H9 (cell line): ENCODE measurements at regions not wholly inside any gene's neighbourhood (a gene's known extent, or its start where the extent isn't known, plus 50 kb on each side); places are given as distances from the start of the nearest gene placed in this dataset.

Experiments used
- DNase-seq: peaks from one replicate; pipeline ENCODE4 v3.0.0-alpha.2; 2017
- H2AFZ ChIP-seq: one replicate; pipeline ENCODE4 v1.6.1; 2013; ENCODE audit warnings: mild to moderate bottlenecking, low read length, control low read depth, moderate library complexity
- H2AK5ac ChIP-seq: 2 replicates; pipeline ENCODE4 v1.6.1; 2013; ENCODE audit warnings: low read length, control low read depth, mixed read lengths; ENCODE audit not compliant: insufficient read length
- H2BK120ac ChIP-seq: one replicate; pipeline ENCODE4 v1.6.1; 2013; ENCODE audit warnings: low read depth, mild to moderate bottlenecking, low read length, control low read depth, inconsistent platforms; ENCODE audit not compliant: poor library complexity, severe bottlenecking
- H2BK12ac ChIP-seq: 2 replicates; pipeline ENCODE4 v1.6.1; 2013; ENCODE audit warnings: low read length, control low read depth, mixed read lengths, low read depth; ENCODE audit not compliant: insufficient read length
- H2BK15ac ChIP-seq: 2 replicates; pipeline ENCODE4 v1.6.1; 2013; ENCODE audit warnings: low read depth, low read length, control low read depth
- H2BK20ac ChIP-seq: one replicate; pipeline ENCODE4 v1.6.1; 2013; ENCODE audit warnings: low read depth, mild to moderate bottlenecking, low read length, control low read depth, inconsistent platforms; ENCODE audit not compliant: poor library complexity, severe bottlenecking
- H2BK5ac ChIP-seq: 2 replicates; pipeline ENCODE4 v1.6.1; 2013; ENCODE audit warnings: low read length, control low read depth, mixed read lengths; ENCODE audit not compliant: insufficient read length
- H3K14ac ChIP-seq: 2 replicates; pipeline ENCODE4 v1.6.1; 2013; ENCODE audit warnings: low read length, control low read depth; ENCODE audit not compliant: insufficient read depth
- H3K18ac ChIP-seq: 2 replicates; pipeline ENCODE4 v1.6.1; 2013; ENCODE audit warnings: low read depth, mild to moderate bottlenecking, mixed read lengths, low read length, control low read depth; ENCODE audit not compliant: insufficient read length
- H3K23ac ChIP-seq: 2 replicates; pipeline ENCODE4 v1.6.1; 2013; ENCODE audit warnings: low read length, control low read depth, mixed read lengths, low read depth; ENCODE audit not compliant: insufficient read length
- H3K23me2 ChIP-seq: 2 replicates; pipeline ENCODE4 v1.6.1; 2013; ENCODE audit warnings: low read depth, mild to moderate bottlenecking, mixed read lengths, low read length, control low read depth; ENCODE audit not compliant: insufficient read length, poor library complexity, severe bottlenecking
- H3K27ac ChIP-seq: 2 replicates; pipeline ENCODE4 v1.5.1; 2013; ENCODE audit warnings: low read length, control low read depth, mixed read lengths, low read depth; ENCODE audit not compliant: insufficient read length
- H3K27me3 ChIP-seq: 2 replicates; pipeline ENCODE4 v1.6.1; 2013; ENCODE audit warnings: low read length, control low read depth, inconsistent platforms; ENCODE audit not compliant: insufficient read depth
- H3K4ac ChIP-seq: 2 replicates; pipeline ENCODE4 v1.6.1; 2013; ENCODE audit warnings: low read depth, mild to moderate bottlenecking, control low read depth, inconsistent platforms, low read length, moderate library complexity
- H3K4me1 ChIP-seq: 2 replicates; pipeline ENCODE4 v1.6.1; 2013; ENCODE audit warnings: low read length, control low read depth, inconsistent platforms; ENCODE audit not compliant: insufficient read depth
- H3K4me2 ChIP-seq: 2 replicates; pipeline ENCODE4 v1.6.1; 2013; ENCODE audit warnings: low read length, control low read depth, mixed read lengths; ENCODE audit not compliant: insufficient read length, insufficient read depth
- H3K56ac ChIP-seq: 2 replicates; pipeline ENCODE4 v1.6.1; 2013; ENCODE audit warnings: low read depth, mild to moderate bottlenecking, mixed read lengths, low read length, control low read depth; ENCODE audit not compliant: insufficient read length
- H3K79me1 ChIP-seq: 2 replicates; pipeline ENCODE4 v1.6.1; 2013; ENCODE audit warnings: low read depth, mild to moderate bottlenecking, moderate library complexity, low read length, control low read depth, inconsistent platforms; ENCODE audit not compliant: insufficient read depth, poor library complexity, severe bottlenecking
- H3K79me2 ChIP-seq: 2 replicates; pipeline ENCODE4 v1.6.1; 2013; ENCODE audit warnings: low read length, control low read depth, inconsistent platforms; ENCODE audit not compliant: insufficient read depth
- H3K9ac ChIP-seq: 2 replicates; pipeline ENCODE4 v1.6.1; 2013; ENCODE audit warnings: low read length, control low read depth, mixed read lengths; ENCODE audit not compliant: insufficient read length; ENCODE audit errors: extremely low read depth
- H3K9me3 ChIP-seq: one replicate; pipeline ENCODE4 v1.6.1; 2013; ENCODE audit warnings: low read depth, low read length, inconsistent platforms; ENCODE audit not compliant: control insufficient read depth
- H3T11ph ChIP-seq: one replicate; pipeline ENCODE4 v1.6.1; 2013; ENCODE audit warnings: mild to moderate bottlenecking, low read length, control low read depth, inconsistent platforms
- H4K20me1 ChIP-seq: one replicate; pipeline ENCODE4 v1.6.1; 2013; ENCODE audit not compliant: control insufficient read depth, insufficient read length, insufficient read depth
- H4K5ac ChIP-seq: 2 replicates; pipeline ENCODE4 v1.6.1; 2013; ENCODE audit warnings: low read depth, mild to moderate bottlenecking, mixed read lengths, low read length, control low read depth; ENCODE audit not compliant: insufficient read length
- H4K8ac ChIP-seq: replicated peaks from 2 replicates; pipeline ENCODE4 v1.6.1; 2013; ENCODE audit warnings: low read length, control low read depth, mixed read lengths, low read depth; ENCODE audit not compliant: insufficient read length
- H4K91ac ChIP-seq: 2 replicates; pipeline ENCODE4 v1.6.1; 2013; ENCODE audit warnings: low read depth, mild to moderate bottlenecking, moderate library complexity, mixed read lengths, low read length, control low read depth; ENCODE audit not compliant: insufficient read length
- H3K27ac Mint-ChIP-seq, 3 experiments: 2 replicates in 2 of 3; 3 replicates in 1 of 3; pipeline ENCODE4 v1.8.0; 2020 to 2021; ENCODE audit warnings: mixed read lengths in 3 of 3, mild to moderate bottlenecking in 1 of 3, moderate library complexity in 1 of 3
- H3K27me3 Mint-ChIP-seq: 2 replicates; pipeline ENCODE4 v1.8.0; 2021; ENCODE audit warnings: low read depth, mild to moderate bottlenecking, moderate library complexity, mixed read lengths
- H3K36me3 Mint-ChIP-seq, 3 experiments: 2 replicates in 2 of 3; 3 replicates in 1 of 3; pipeline ENCODE4 v1.8.0; 2020 to 2021; ENCODE audit warnings: low read depth in 3 of 3, mixed read lengths in 3 of 3; ENCODE audit not compliant: insufficient read depth in 1 of 3
- H3K4me1 Mint-ChIP-seq, 2 experiments: 2 replicates each; pipeline ENCODE4 v1.8.0; 2020; ENCODE audit warnings: mixed read lengths in 2 of 2
- H3K4me3 Mint-ChIP-seq, 2 experiments: 2 replicates in 1 of 2; 3 replicates in 1 of 2; pipeline ENCODE4 v1.8.0; 2020 to 2021; ENCODE audit warnings: mild to moderate bottlenecking in 2 of 2, mixed read lengths in 2 of 2, moderate library complexity in 1 of 2
- H3K9me3 Mint-ChIP-seq, 2 experiments: 2 replicates in 1 of 2; 3 replicates in 1 of 2; pipeline ENCODE4 v1.8.0; 2020; ENCODE audit warnings: mild to moderate bottlenecking in 2 of 2, mixed read lengths in 2 of 2, moderate library complexity in 1 of 2
- CTCF ChIP-seq: fragments of 200-600 bp; sonication (generic); conservative IDR thresholded peaks from 3 replicates; pipeline ENCODE4 v1.8.0; 2021; ENCODE audit warnings: antibody characterized with exemption, mild to moderate bottlenecking
- WGBS: extraction: QIAGEN DNeasy Blood & Tissue Kit; methylation state at CpG from one replicate; pipeline ENCODE4 v1.1.7; 2013; ENCODE audit warnings: missing lambda C conversion rate, low lambda C conversion rate, mixed read lengths; ENCODE audit not compliant: insufficient read length; ENCODE audit errors: extremely low coverage; 5-methylcytosine and 5-hydroxymethylcytosine counted together

- no peak overlapping the region for H2BK20ac ChIP-seq
- H3T11ph ChIP-seq, result no peak overlapping the region
These were observed 104.2 kb downstream of the WT1 start for GRCh38 chr11:32331098-32331497.

More at GRCh38 chr11:32331098-32331497, 104.2 kb downstream of the WT1 start:
- TF ChIP-seq CTCF, result no peak
- Mint-ChIP-seq H3K4me3 (no peak overlapping the region), H3K36me3 (peaks cover 4 to 12% (median 8%) of the 10 kb centered on the region in 3 experiments; a peak in 6 of 7 replicates), H3K27me3 (peaks cover 52% of the 10 kb centered on the region), H3K4me1 (peaks cover 10 to 14% of the 10 kb centered on the region in 2 experiments; a peak in 3 of 4 replicates), H3K27ac (no peak overlapping the region), H3K9me3 (peaks cover 8% of the 10 kb centered on the region in 2 experiments)
- no peaks in the 10 kb centered on the region for H4K20me1 ChIP-seq
- no peak for DNase-seq
- H3K79me1 ChIP-seq, result no peaks in the 10 kb centered on the region
- H4K8ac ChIP-seq, result no peak overlapping the region
- H3K27me3 ChIP-seq, result peaks cover 4% of the 10 kb centered on the region; the same call in 1 of the 2 replicates
- no peak overlapping the region for H3K14ac ChIP-seq
- no peak overlapping the region for H2AFZ ChIP-seq
- H2BK120ac ChIP-seq, result no peak overlapping the region
- H3K79me2 ChIP-seq, result no peaks in the 10 kb centered on the region
- no peak overlapping the region for H3K9ac ChIP-seq
- H3K9me3 ChIP-seq, result peaks cover 6% of the 10 kb centered on the region
- no peak overlapping the region for H4K91ac ChIP-seq
- H3K4me2 ChIP-seq, result no peak overlapping the region
- no peak overlapping the region for H3K18ac ChIP-seq
- no CpG with 5 or more reads among the region's 10 CpGs for WGBS
- H3K23me2 ChIP-seq, result peaks cover 4% of the 10 kb centered on the region
- H3K23ac ChIP-seq, result no peak overlapping the region
- H2AK5ac ChIP-seq, result no peak overlapping the region
- H2BK15ac ChIP-seq, result no peak overlapping the region
- H4K5ac ChIP-seq, result no peak overlapping the region
- H2BK12ac ChIP-seq, result no peak overlapping the region
- H3K27ac ChIP-seq, result no peak overlapping the region
- no peaks in the 10 kb centered on the region; the same call in 1 of the 2 replicates for H3K4me1 ChIP-seq
- no peak overlapping the region for H3K4ac ChIP-seq
- no peak overlapping the region for H3K56ac ChIP-seq
- H2BK5ac ChIP-seq, result no peak overlapping the region
